Astrocyte (in vitro differentiated cells and primary cell): ENCODE measurements at regions not wholly inside any gene's neighbourhood (a gene's known extent, or its start where the extent isn't known, plus 50 kb on each side); places are given as distances from the start of the nearest gene placed in this dataset.

ENCODE experiments used
- EZH2 ChIP-seq: IDR thresholded peaks from 2 replicates; pipeline ENCODE4 v1.6.1; 2012; ENCODE audit warnings: mild to moderate bottlenecking, low read length, inconsistent platforms; ENCODE audit not compliant: insufficient read depth
- TF ChIP-seq, protein P1 (sequence below): IDR thresholded peaks from 2 replicates; pipeline ENCODE4 v1.5.1; 2011; ENCODE audit warnings: low read depth, mild to moderate bottlenecking, inconsistent platforms, low read length, moderate library complexity; ENCODE audit not compliant: insufficient read depth

- TF ChIP-seq, protein P1, sequence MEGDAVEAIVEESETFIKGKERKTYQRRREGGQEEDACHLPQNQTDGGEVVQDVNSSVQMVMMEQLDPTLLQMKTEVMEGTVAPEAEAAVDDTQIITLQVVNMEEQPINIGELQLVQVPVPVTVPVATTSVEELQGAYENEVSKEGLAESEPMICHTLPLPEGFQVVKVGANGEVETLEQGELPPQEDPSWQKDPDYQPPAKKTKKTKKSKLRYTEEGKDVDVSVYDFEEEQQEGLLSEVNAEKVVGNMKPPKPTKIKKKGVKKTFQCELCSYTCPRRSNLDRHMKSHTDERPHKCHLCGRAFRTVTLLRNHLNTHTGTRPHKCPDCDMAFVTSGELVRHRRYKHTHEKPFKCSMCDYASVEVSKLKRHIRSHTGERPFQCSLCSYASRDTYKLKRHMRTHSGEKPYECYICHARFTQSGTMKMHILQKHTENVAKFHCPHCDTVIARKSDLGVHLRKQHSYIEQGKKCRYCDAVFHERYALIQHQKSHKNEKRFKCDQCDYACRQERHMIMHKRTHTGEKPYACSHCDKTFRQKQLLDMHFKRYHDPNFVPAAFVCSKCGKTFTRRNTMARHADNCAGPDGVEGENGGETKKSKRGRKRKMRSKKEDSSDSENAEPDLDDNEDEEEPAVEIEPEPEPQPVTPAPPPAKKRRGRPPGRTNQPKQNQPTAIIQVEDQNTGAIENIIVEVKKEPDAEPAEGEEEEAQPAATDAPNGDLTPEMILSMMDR = no peak
- TF ChIP-seq EZH2 = no peak
These were observed 118.6 kb upstream of the DAB2 start for GRCh38 chr5:39543335-39543734.
